ENCODE measurements at regions not wholly inside any gene's neighbourhood (a gene's known extent, or its start where the extent isn't known, plus 50 kb on each side); places are given as distances from the start of the nearest gene placed in this dataset.

DNA sequence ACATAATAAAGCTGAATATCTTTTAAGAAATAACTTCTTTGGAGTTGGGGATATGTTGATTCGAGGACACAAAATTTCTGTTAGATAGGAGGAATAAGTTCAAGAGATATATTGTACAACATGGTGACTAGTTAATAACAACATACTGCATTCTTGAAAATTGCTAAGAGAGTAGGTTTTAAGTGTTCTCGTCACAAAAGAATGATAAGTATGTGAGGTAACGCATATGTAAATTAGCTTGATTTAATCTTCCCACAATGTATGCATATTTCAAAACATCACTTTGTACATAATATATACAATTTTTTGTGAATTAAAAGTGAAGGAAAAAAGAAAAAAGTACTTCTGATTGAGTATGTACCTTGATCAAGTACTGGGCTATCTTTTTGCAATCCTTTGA lies 428.0 kb upstream of the TRPC7 start:
- DNase-seq, result no peak
- H3K4me1 ChIP-seq (ENCODE audit: insufficient read depth), result no peaks in the 10 kb centered on the region
- H3K4me3 ChIP-seq, result no peak overlapping the region
- no peaks in the 10 kb centered on the region for H4K20me1 ChIP-seq (ENCODE audit: insufficient read depth)
- no peaks in the 10 kb centered on the region for H3K9me3 ChIP-seq (ENCODE audit: low read depth)
- no peak overlapping the region for H3K9ac ChIP-seq
- no peak overlapping the region for H3K27ac ChIP-seq
- no peaks in the 10 kb centered on the region; the same call in 1 of the 2 replicates for H3K27me3 ChIP-seq (replicated peaks; ENCODE audit: insufficient read depth)
- in situ Hi-C loops (cut with MboI), result no loop called here
- no peak overlapping the region for H2AFZ ChIP-seq
- no peaks in the 10 kb centered on the region for H3F3A ChIP-seq (ENCODE audit: insufficient read depth)
- H3K4me2 ChIP-seq (ENCODE audit: unreplicated experiment), result no peak overlapping the region
- WGBS, 2 experiments (ENCODE audit: low coverage in 1 of 2, low lambda C conversion rate in 2 of 2, missing lambda C conversion rate in 2 of 2), result 78 to 79% methylated on average over 3 of the region's 3 CpGs
- no peaks in the 10 kb centered on the region for H3K9me2 ChIP-seq (ENCODE audit: insufficient read depth)
- no peaks in the 10 kb centered on the region for H3K79me2 ChIP-seq (ENCODE audit: insufficient read depth)
- no peaks in the 10 kb centered on the region for H3K36me3 ChIP-seq (ENCODE audit: low read depth)
- no peak for TF ChIP-seq EZH2phosphoT487 (IDR thresholded peaks at IDR 0.05; ENCODE audit: insufficient read depth, low read depth)
- no peak for TF ChIP-seq EZH2 (IDR thresholded peaks at IDR 0.05; ENCODE audit: insufficient read depth, poor library complexity, severe bottlenecking)

DNA sequence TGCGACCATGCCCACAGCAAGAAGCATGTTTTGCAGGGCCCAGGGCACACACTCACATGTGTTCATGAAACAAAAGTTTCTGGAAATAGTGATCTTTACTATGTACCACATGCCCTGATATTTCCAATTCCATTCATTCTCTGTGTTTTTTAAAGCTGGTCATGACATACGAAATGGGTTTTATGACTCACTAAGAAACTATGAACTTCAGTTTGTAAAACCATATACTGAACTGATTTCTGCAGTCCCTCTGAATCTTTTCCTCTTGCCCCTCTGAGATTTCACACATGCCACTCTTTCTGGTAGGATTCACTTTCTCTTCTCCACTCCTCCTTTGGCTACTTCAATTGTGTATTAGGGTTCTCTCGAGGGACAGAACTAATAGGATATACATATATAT lies 416.1 kb upstream of the TRPC7 start:
- no peak overlapping the region for H3K9ac ChIP-seq
- H3K4me1 ChIP-seq (ENCODE audit: insufficient read depth), result peaks cover 12% of the 10 kb centered on the region; the same call in 1 of the 2 replicates
- 56 to 61% methylated on average over 3 of the region's 3 CpGs for WGBS, 2 experiments (ENCODE audit: low coverage in 1 of 2, low lambda C conversion rate in 2 of 2, missing lambda C conversion rate in 2 of 2)
- peaks cover 4% of the 10 kb centered on the region; the same call in 1 of the 2 replicates for H3F3A ChIP-seq (ENCODE audit: insufficient read depth)
- no peaks in the 10 kb centered on the region for H3K36me3 ChIP-seq (ENCODE audit: low read depth)
- no peaks in the 10 kb centered on the region for H4K20me1 ChIP-seq (ENCODE audit: insufficient read depth)
- H3K27ac ChIP-seq, result no peak overlapping the region
- H2AFZ ChIP-seq, result no peak overlapping the region
- TF ChIP-seq EZH2 (IDR thresholded peaks at IDR 0.05; ENCODE audit: insufficient read depth, poor library complexity, severe bottlenecking) (no peak), EZH2phosphoT487 (IDR thresholded peaks at IDR 0.05; ENCODE audit: insufficient read depth, low read depth) (no peak)
- no peak overlapping the region for H3K4me3 ChIP-seq
- no peaks in the 10 kb centered on the region for H3K9me3 ChIP-seq (ENCODE audit: low read depth)
- H3K9me2 ChIP-seq (ENCODE audit: insufficient read depth), result no peaks in the 10 kb centered on the region
- peak; percentile 62 for DNase-seq
- in situ Hi-C loops (cut with MboI), result no loop called here
- H3K4me2 ChIP-seq (ENCODE audit: unreplicated experiment), result no peak overlapping the region
- H3K27me3 ChIP-seq (replicated peaks; ENCODE audit: insufficient read depth), result 0 out of 2 replicates have a peak, but pooled peaks cover 8% of the 10 kb centered on the region
- H3K79me2 ChIP-seq (ENCODE audit: insufficient read depth), result no peaks in the 10 kb centered on the region

DNA sequence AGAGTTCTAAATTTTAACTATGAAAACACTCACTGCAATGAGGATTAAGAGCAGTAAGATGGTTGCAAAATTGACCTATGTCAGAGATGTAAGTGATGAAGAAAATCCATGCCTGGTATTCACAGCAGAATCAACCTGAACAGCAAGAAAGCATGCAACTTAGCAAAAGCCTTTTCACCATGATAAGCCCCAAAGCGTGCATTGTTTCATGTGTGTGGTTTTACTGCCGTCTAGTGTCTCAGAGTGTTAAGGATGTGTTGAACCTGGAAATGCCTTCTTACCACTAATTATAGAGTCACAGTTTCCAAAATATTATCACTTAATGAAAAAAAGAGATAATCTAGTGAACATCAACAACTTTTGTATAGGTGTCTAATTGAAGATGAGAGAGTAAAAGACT lies 415.2 kb upstream of the TRPC7 start:
- Histone ChIP-seq H3K4me3 (no peak overlapping the region), H4K20me1 (ENCODE audit: insufficient read depth) (no peaks in the 10 kb centered on the region), H2AFZ (no peak overlapping the region), H3K27ac (no peak overlapping the region), H3F3A (ENCODE audit: insufficient read depth) (peaks cover 4% of the 10 kb centered on the region; the same call in 1 of the 2 replicates), H3K27me3 (replicated peaks; ENCODE audit: insufficient read depth) (0 out of 2 replicates have a peak, but pooled peaks cover 8% of the 10 kb centered on the region), H3K79me2 (ENCODE audit: insufficient read depth) (no peaks in the 10 kb centered on the region), H3K4me2 (ENCODE audit: unreplicated experiment) (no peak overlapping the region), H3K9ac (no peak overlapping the region), H3K9me3 (ENCODE audit: low read depth) (no peaks in the 10 kb centered on the region), H3K4me1 (ENCODE audit: insufficient read depth) (peaks cover 17% of the 10 kb centered on the region; the same call in 1 of the 2 replicates), H3K9me2 (ENCODE audit: insufficient read depth) (no peaks in the 10 kb centered on the region), H3K36me3 (ENCODE audit: low read depth) (no peaks in the 10 kb centered on the region)
- TF ChIP-seq EZH2 (IDR thresholded peaks at IDR 0.05; ENCODE audit: insufficient read depth, poor library complexity, severe bottlenecking), result no peak
- TF ChIP-seq EZH2phosphoT487 (IDR thresholded peaks at IDR 0.05; ENCODE audit: insufficient read depth, low read depth), result no peak
- in situ Hi-C loops (cut with MboI), result no loop called here
- no peak for DNase-seq
- WGBS, 2 experiments (ENCODE audit: low coverage in 1 of 2, low lambda C conversion rate in 2 of 2, missing lambda C conversion rate in 2 of 2), result 82 to 84% methylated on average over 2 of the region's 2 CpGs

DNA sequence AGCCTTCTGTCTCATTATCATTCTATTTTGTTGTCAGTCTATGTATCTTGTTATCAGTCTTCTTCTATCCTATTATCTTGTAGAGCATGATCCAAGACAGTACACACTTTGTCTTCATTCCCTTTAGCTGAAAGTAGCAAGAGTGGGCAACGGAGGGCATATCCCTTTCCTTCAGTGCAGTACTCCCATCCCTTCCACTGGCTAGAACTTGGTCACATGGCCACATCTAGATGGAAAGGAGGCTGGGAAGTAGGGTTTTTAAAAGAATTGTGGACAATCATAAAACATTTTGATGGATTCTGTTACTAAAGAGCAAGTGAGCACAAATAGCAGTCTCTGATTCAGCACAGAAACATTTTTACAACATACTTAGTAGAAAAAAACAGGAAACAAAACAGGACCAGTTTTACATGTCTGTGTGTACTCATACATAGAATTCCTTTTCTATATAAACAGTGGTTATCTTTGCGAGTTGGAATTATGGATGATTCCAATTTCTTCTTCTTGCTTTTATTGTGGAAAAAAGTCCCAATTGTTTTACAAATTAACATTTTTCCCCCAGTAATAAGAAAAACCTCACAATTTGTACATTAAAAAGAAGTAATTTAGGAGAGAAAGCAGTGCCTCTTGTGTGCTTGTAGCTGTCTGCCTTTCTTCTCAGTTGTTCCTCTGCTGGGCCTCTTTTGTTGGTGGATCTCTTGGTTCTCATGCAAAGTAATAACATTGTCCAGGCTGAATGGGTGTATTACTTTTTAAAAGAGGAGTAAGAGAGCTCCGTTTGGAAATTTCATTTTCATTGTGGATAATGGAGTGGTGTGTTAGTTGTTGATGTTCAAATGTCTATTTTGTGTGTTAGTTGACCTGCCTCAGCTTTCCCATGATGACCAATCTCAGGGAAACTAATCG lies 410.9 kb upstream of the TRPC7 start:
- H3K9me3 ChIP-seq (ENCODE audit: low read depth), result no peaks in the 10 kb centered on the region
- H2AFZ ChIP-seq, result no peak overlapping the region
- no peak overlapping the region for H3K4me2 ChIP-seq (ENCODE audit: unreplicated experiment)
- no peak overlapping the region for H3K4me3 ChIP-seq
- H3K27ac ChIP-seq, result no peak overlapping the region
- 44% methylated on average over 4 of the region's 4 CpGs for WGBS, 2 experiments (ENCODE audit: low coverage in 1 of 2, low lambda C conversion rate in 2 of 2, missing lambda C conversion rate in 2 of 2)
- H3K9ac ChIP-seq, result no peak overlapping the region
- no peaks in the 10 kb centered on the region for H3K9me2 ChIP-seq (ENCODE audit: insufficient read depth)
- peaks cover 4% of the 10 kb centered on the region; the same call in 1 of the 2 replicates for H3F3A ChIP-seq (ENCODE audit: insufficient read depth)
- peak; percentile 42 for DNase-seq
- H3K4me1 ChIP-seq (ENCODE audit: insufficient read depth), result peaks cover 12% of the 10 kb centered on the region; the same call in 1 of the 2 replicates
- no peak for TF ChIP-seq EZH2phosphoT487 (IDR thresholded peaks at IDR 0.05; ENCODE audit: insufficient read depth, low read depth)
- no peak for TF ChIP-seq EZH2 (IDR thresholded peaks at IDR 0.05; ENCODE audit: insufficient read depth, poor library complexity, severe bottlenecking)
- H3K79me2 ChIP-seq (ENCODE audit: insufficient read depth), result no peaks in the 10 kb centered on the region
- in situ Hi-C loops (cut with MboI), result no loop called here
- H3K27me3 ChIP-seq (replicated peaks; ENCODE audit: insufficient read depth), result peaks cover 22% of the 10 kb centered on the region; the same call in 1 of the 2 replicates
- no peaks in the 10 kb centered on the region for H4K20me1 ChIP-seq (ENCODE audit: insufficient read depth)
- H3K36me3 ChIP-seq (ENCODE audit: low read depth), result no peaks in the 10 kb centered on the region
